ENCODE measurements at regions not wholly inside any gene's neighbourhood (a gene's known extent, or its start where the extent isn't known, plus 50 kb on each side); places are given as distances from the start of the nearest gene placed in this dataset.

DNA sequence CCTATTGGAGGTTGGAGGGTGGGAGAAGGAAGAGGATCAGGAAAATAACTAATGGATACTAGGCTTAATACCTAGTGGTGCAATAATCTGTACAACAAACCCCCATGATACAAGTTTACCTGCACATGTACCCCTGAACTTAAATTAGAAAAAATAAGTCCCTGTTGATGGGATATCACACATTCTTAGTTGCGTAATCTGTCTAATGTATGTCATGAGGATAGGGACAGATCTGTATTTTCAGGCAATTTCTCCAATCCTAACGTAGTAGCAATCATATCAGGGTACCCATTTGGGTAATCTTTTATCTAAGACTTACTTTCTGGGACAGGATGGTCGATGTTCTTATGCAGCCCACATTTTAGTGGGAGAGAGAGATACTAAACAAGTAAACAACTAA is 239.1 kb upstream of the AZI2 start:
- Histone ChIP-seq H3K4me1 (ENCODE audit: insufficient read depth) (peaks cover 19% of the 10 kb centered on the region), H3K27me3 (ENCODE audit: insufficient read depth) (no peaks in the 10 kb centered on the region), H2AFZ (no peak overlapping the region), H3K36me3 (ENCODE audit: insufficient read depth) (no peaks in the 10 kb centered on the region), H3K27ac (ENCODE audit: low read depth) (no peak overlapping the region), H3K4me2 (no peak overlapping the region), H3K9me2 (ENCODE audit: insufficient read depth) (no peaks in the 10 kb centered on the region), H4K20me1 (replicated peaks; ENCODE audit: insufficient read depth) (no peaks in the 10 kb centered on the region), H3F3A (replicated peaks; ENCODE audit: low read depth) (no peaks in the 10 kb centered on the region), H3K79me2 (replicated peaks; ENCODE audit: insufficient read depth) (peaks cover 3% of the 10 kb centered on the region; the same call in 1 of the 2 replicates), H3K4me3 (no peak overlapping the region)
- TF ChIP-seq, protein P1, sequence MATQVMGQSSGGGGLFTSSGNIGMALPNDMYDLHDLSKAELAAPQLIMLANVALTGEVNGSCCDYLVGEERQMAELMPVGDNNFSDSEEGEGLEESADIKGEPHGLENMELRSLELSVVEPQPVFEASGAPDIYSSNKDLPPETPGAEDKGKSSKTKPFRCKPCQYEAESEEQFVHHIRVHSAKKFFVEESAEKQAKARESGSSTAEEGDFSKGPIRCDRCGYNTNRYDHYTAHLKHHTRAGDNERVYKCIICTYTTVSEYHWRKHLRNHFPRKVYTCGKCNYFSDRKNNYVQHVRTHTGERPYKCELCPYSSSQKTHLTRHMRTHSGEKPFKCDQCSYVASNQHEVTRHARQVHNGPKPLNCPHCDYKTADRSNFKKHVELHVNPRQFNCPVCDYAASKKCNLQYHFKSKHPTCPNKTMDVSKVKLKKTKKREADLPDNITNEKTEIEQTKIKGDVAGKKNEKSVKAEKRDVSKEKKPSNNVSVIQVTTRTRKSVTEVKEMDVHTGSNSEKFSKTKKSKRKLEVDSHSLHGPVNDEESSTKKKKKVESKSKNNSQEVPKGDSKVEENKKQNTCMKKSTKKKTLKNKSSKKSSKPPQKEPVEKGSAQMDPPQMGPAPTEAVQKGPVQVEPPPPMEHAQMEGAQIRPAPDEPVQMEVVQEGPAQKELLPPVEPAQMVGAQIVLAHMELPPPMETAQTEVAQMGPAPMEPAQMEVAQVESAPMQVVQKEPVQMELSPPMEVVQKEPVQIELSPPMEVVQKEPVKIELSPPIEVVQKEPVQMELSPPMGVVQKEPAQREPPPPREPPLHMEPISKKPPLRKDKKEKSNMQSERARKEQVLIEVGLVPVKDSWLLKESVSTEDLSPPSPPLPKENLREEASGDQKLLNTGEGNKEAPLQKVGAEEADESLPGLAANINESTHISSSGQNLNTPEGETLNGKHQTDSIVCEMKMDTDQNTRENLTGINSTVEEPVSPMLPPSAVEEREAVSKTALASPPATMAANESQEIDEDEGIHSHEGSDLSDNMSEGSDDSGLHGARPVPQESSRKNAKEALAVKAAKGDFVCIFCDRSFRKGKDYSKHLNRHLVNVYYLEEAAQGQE (IDR thresholded peaks at IDR 0.05; ENCODE audit: unreplicated experiment) = no peak
- TF ChIP-seq, protein P2, sequence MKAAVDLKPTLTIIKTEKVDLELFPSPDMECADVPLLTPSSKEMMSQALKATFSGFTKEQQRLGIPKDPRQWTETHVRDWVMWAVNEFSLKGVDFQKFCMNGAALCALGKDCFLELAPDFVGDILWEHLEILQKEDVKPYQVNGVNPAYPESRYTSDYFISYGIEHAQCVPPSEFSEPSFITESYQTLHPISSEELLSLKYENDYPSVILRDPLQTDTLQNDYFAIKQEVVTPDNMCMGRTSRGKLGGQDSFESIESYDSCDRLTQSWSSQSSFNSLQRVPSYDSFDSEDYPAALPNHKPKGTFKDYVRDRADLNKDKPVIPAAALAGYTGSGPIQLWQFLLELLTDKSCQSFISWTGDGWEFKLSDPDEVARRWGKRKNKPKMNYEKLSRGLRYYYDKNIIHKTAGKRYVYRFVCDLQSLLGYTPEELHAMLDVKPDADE (IDR thresholded peaks at IDR 0.05) = no peak
- TF ChIP-seq JUNB (IDR thresholded peaks at IDR 0.05; ENCODE audit: unreplicated experiment) (no peak), POLR2AphosphoS5 (IDR thresholded peaks at IDR 0.05; ENCODE audit: low read depth) (no peak), EZH2 (IDR thresholded peaks at IDR 0.05; ENCODE audit: low read depth, unreplicated experiment) (no peak)
- ATAC-seq (no peak), DNase-seq (ENCODE audit: low spot score) (no peak)
- no peak overlapping the region for H3K4me3 Mint-ChIP-seq
- H3K27me3 Mint-ChIP-seq (ENCODE audit: insufficient read depth, low read depth, poor library complexity) = no peaks in the 10 kb centered on the region
- H3K4me1 Mint-ChIP-seq = peaks cover 16% of the 10 kb centered on the region
- H3K36me3 Mint-ChIP-seq (ENCODE audit: low read depth) = no peaks in the 10 kb centered on the region
- H3K27ac Mint-ChIP-seq = no peak overlapping the region
- no peaks in the 10 kb centered on the region for H3K9me3 Mint-ChIP-seq

DNA sequence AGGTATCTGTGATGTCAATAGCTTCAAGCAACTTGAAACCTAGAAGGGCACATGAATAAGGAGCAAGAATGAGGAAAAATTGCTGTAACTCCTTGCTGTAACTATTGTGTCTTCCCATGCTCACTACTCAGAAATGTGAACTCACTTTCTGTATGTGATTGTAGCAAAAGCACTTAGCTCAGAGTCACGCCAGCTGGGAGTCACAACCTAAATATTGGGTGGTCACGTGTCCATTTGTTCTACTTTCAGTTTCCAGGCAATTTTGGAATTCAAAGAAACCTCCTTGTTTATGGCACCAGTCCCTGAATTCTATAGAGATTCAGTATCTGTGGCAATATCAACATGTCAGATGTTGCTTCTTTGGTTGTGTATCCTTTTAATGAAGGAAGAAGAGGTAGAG is 241.6 kb upstream of the AZI2 start:
- no peak overlapping the region; the same call in 1 of the 2 replicates for H3K27ac Mint-ChIP-seq
- DNase-seq (ENCODE audit: low spot score) = no peak
- H4K20me1 ChIP-seq (replicated peaks; ENCODE audit: insufficient read depth) = no peaks in the 10 kb centered on the region
- H3F3A ChIP-seq (replicated peaks; ENCODE audit: low read depth) = no peaks in the 10 kb centered on the region
- H3K27ac ChIP-seq (ENCODE audit: low read depth) = no peak overlapping the region
- H3K4me1 Mint-ChIP-seq = peaks cover 16% of the 10 kb centered on the region
- peaks cover 25% of the 10 kb centered on the region for H3K4me1 ChIP-seq (ENCODE audit: insufficient read depth)
- H2AFZ ChIP-seq = no peak overlapping the region
- H3K27me3 ChIP-seq (ENCODE audit: insufficient read depth) = no peaks in the 10 kb centered on the region
- no peak overlapping the region for H3K4me3 ChIP-seq
- no peaks in the 10 kb centered on the region for H3K9me2 ChIP-seq (ENCODE audit: insufficient read depth)
- no peaks in the 10 kb centered on the region for H3K36me3 Mint-ChIP-seq (ENCODE audit: low read depth)
- peaks cover 3% of the 10 kb centered on the region; the same call in 1 of the 2 replicates for H3K79me2 ChIP-seq (replicated peaks; ENCODE audit: insufficient read depth)
- H3K4me2 ChIP-seq = peak overlapping the region; percentile 20; the same call in 1 of the 2 replicates
- H3K36me3 ChIP-seq (ENCODE audit: insufficient read depth) = no peaks in the 10 kb centered on the region
- no peak overlapping the region for H3K4me3 Mint-ChIP-seq
- no peak for ATAC-seq
- no peaks in the 10 kb centered on the region for H3K9me3 Mint-ChIP-seq
- no peaks in the 10 kb centered on the region for H3K27me3 Mint-ChIP-seq (ENCODE audit: insufficient read depth, low read depth, poor library complexity)
- TF ChIP-seq, protein P1 (IDR thresholded peaks at IDR 0.05; ENCODE audit: unreplicated experiment) = no peak
- TF ChIP-seq, protein P3, sequence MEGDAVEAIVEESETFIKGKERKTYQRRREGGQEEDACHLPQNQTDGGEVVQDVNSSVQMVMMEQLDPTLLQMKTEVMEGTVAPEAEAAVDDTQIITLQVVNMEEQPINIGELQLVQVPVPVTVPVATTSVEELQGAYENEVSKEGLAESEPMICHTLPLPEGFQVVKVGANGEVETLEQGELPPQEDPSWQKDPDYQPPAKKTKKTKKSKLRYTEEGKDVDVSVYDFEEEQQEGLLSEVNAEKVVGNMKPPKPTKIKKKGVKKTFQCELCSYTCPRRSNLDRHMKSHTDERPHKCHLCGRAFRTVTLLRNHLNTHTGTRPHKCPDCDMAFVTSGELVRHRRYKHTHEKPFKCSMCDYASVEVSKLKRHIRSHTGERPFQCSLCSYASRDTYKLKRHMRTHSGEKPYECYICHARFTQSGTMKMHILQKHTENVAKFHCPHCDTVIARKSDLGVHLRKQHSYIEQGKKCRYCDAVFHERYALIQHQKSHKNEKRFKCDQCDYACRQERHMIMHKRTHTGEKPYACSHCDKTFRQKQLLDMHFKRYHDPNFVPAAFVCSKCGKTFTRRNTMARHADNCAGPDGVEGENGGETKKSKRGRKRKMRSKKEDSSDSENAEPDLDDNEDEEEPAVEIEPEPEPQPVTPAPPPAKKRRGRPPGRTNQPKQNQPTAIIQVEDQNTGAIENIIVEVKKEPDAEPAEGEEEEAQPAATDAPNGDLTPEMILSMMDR (conservative IDR thresholded peaks at IDR 0.05; ENCODE audit: low read depth in 2 of 2) = no peak
- no peak for TF ChIP-seq STAT1 (IDR thresholded peaks at IDR 0.05; ENCODE audit: unreplicated experiment)
- TF ChIP-seq, protein P2 (IDR thresholded peaks at IDR 0.05) = no peak
- TF ChIP-seq JUNB (IDR thresholded peaks at IDR 0.05; ENCODE audit: unreplicated experiment) = no peak
- no peak for TF ChIP-seq NANOG (IDR thresholded peaks at IDR 0.05; ENCODE audit: borderline replicate concordance)
- TF ChIP-seq CREB1 (CRISPR knock-in tag; IDR thresholded peaks at IDR 0.05; ENCODE audit: low read depth) = no peak
- no peak for TF ChIP-seq POLR2AphosphoS5 (IDR thresholded peaks at IDR 0.05; ENCODE audit: low read depth)
